Tibial nerve (tissue), 4 donors: ENCODE measurements at regions not wholly inside any gene's neighbourhood (a gene's known extent, or its start where the extent isn't known, plus 50 kb on each side); places are given as distances from the start of the nearest gene placed in this dataset.

ENCODE experiments used
- DNase-seq, 2 donors: peaks; one replicate each; pipeline ENCODE4 v3.0.0-alpha.2; 2019; ENCODE audit warnings: low spot score in 2 of 2
- H3K27ac ChIP-seq, 4 donors: fragments of 200-600 bp; sonication (generic) in 3 of 4; one replicate each; pipeline ENCODE4 v1.5.1; 2017 to 2019; ENCODE audit warnings: mild to moderate bottlenecking in 1 of 4
- H3K27me3 ChIP-seq, 2 donors: fragments of 200-600 bp; sonication (generic) in 1 of 2; one replicate each; pipeline versions ENCODE4 v1.5.1 to v1.6.0; 2017 to 2019
- H3K36me3 ChIP-seq, 3 donors: fragments of 200-600 bp; sonication (generic); one replicate each; pipeline ENCODE4 v1.5.1; 2018 to 2019
- H3K4me1 ChIP-seq, 4 donors: fragments of 200-600 bp; sonication (generic) in 3 of 4; one replicate each; pipeline ENCODE4 v1.5.1; 2017 to 2019
- H3K4me3 ChIP-seq, 4 donors: fragments of 200-600 bp; sonication (generic) in 3 of 4; one replicate each; pipeline ENCODE4 v1.5.1; 2017 to 2019; ENCODE audit warnings: mild to moderate bottlenecking in 1 of 4, moderate library complexity in 1 of 4
- H3K9me3 ChIP-seq, 4 donors: fragments of 200-600 bp; sonication (generic) in 3 of 4; one replicate each; pipeline ENCODE4 v1.5.1; 2017 to 2019
- CTCF ChIP-seq, 5 experiments: fragments of 200-600 bp in 3 of 5; fragments of 450-650 bp in 2 of 5; sonication (generic) in 3 of 5; IDR thresholded peaks; one replicate each; pipeline ENCODE4 v1.5.1; 2016 to 2019; ENCODE audit warnings: antibody characterized with exemption in 5 of 5, mild to moderate bottlenecking in 3 of 5, moderate library complexity in 2 of 5
- EP300 ChIP-seq, 2 donors: sonication (generic); formaldehyde crosslinking; IDR thresholded peaks; one replicate each; pipeline ENCODE4 v1.6.1; 2017; ENCODE audit warnings: antibody characterized with exemption in 2 of 2, mild to moderate bottlenecking in 1 of 2
- POLR2A ChIP-seq, 2 donors: fragments of 450-650 bp; IDR thresholded peaks; one replicate each; pipeline ENCODE4 v1.6.1; 2017; ENCODE audit warnings: antibody characterized with exemption in 2 of 2, mild to moderate bottlenecking in 2 of 2, moderate library complexity in 2 of 2
- WGBS, 2 donors: methylation state at CpG; one replicate each; pipeline ENCODE4 v1.1.5; 2018; 5-methylcytosine and 5-hydroxymethylcytosine counted together

GRCh38 chr4:140302151-140302859 lies 71.1 kb upstream of the SCOC start:
- Histone ChIP-seq H3K27ac (no peak overlapping the region), H3K36me3 (no peaks in the 10 kb centered on the region), H3K27me3 (no peaks in the 10 kb centered on the region), H3K9me3 (no peaks in the 10 kb centered on the region), H3K4me3 (no peak overlapping the region), H3K4me1 (peaks cover 0 to 5% (median 0%) of the 10 kb centered on the region in 4 donors)
- TF ChIP-seq CTCF (IDR thresholded peaks at IDR 0.05) = no peak
- no peak for TF ChIP-seq EP300 (IDR thresholded peaks at IDR 0.05)
- TF ChIP-seq POLR2A (IDR thresholded peaks at IDR 0.05) = no peak
- WGBS, 2 donors = 69 to 72% methylated on average over 7 of the region's 7 CpGs
- no peak for DNase-seq

- Histone ChIP-seq H3K4me3 (no peak overlapping the region), H3K36me3 (no peaks in the 10 kb centered on the region), H3K9me3 (no peaks in the 10 kb centered on the region), H3K4me1 (peaks cover 0 to 19% (median 8%) of the 10 kb centered on the region in 4 donors), H3K27me3 (no peaks in the 10 kb centered on the region), H3K27ac (no peak overlapping the region)
- TF ChIP-seq CTCF (IDR thresholded peaks at IDR 0.05) = no peak
- TF ChIP-seq POLR2A (IDR thresholded peaks at IDR 0.05) = no peak
- no peak for TF ChIP-seq EP300 (IDR thresholded peaks at IDR 0.05)
- 58 to 71% methylated on average over 4 of the region's 4 CpGs for WGBS, 2 donors
- no peak for DNase-seq
Measured at GRCh38 chr4:140300271-140300970, 73.0 kb upstream of the SCOC start.

- Histone ChIP-seq H3K9me3 (no peaks in the 10 kb centered on the region), H3K36me3 (no peaks in the 10 kb centered on the region), H3K27me3 (no peaks in the 10 kb centered on the region), H3K4me3 (no peak overlapping the region), H3K27ac (no peak overlapping the region), H3K4me1 (peaks cover 0 to 14% (median 8%) of the 10 kb centered on the region in 4 donors)
- 91 to 93% methylated on average over 7 of the region's 7 CpGs for WGBS, 2 donors
- no peak for TF ChIP-seq POLR2A (IDR thresholded peaks at IDR 0.05)
- no peak for TF ChIP-seq CTCF (IDR thresholded peaks at IDR 0.05)
- no peak for TF ChIP-seq EP300 (IDR thresholded peaks at IDR 0.05)
- DNase-seq = no peak
Measured at GRCh38 chr4:140298001-140298400, 75.4 kb upstream of the SCOC start.

- H3K4me1 ChIP-seq = peaks cover 0 to 14% (median 8%) of the 10 kb centered on the region in 4 donors
- TF ChIP-seq CTCF (IDR thresholded peaks at IDR 0.05) = no peak
- TF ChIP-seq EP300 (IDR thresholded peaks at IDR 0.05) = no peak
- no peak for TF ChIP-seq POLR2A (IDR thresholded peaks at IDR 0.05)
- no peaks in the 10 kb centered on the region for H3K36me3 ChIP-seq
- no peak for DNase-seq
- H3K4me3 ChIP-seq = no peak overlapping the region
- no peaks in the 10 kb centered on the region for H3K27me3 ChIP-seq
- WGBS, 2 donors = 65 to 74% methylated on average over 7 of the region's 7 CpGs
- H3K9me3 ChIP-seq = no peaks in the 10 kb centered on the region
- H3K27ac ChIP-seq = no peak overlapping the region
Measured at GRCh38 chr4:140297221-140297570, 76.2 kb upstream of the SCOC start.
